GM21717 (cell line): ENCODE measurements at regions not wholly inside any gene's neighbourhood (a gene's known extent, or its start where the extent isn't known, plus 50 kb on each side); places are given as distances from the start of the nearest gene placed in this dataset.
"Not testable (repeated sequence)": the region's sequence is repeated elsewhere in the genome, so short reads cannot be mapped to it uniquely, and the experiment has no call there.

Experiments
- ATAC-seq: cut with Tn5 transposase; IDR thresholded peaks from one replicate; pipeline ENCODE4 v1.9.1; 2021; ENCODE audit warnings: mild to moderate bottlenecking, moderate library complexity; ENCODE audit not compliant: unreplicated experiment

GRCh38 chr6:15930207-15930606 lies 198.7 kb upstream of the MYLIP start:
- ATAC-seq: no peak

DNA sequence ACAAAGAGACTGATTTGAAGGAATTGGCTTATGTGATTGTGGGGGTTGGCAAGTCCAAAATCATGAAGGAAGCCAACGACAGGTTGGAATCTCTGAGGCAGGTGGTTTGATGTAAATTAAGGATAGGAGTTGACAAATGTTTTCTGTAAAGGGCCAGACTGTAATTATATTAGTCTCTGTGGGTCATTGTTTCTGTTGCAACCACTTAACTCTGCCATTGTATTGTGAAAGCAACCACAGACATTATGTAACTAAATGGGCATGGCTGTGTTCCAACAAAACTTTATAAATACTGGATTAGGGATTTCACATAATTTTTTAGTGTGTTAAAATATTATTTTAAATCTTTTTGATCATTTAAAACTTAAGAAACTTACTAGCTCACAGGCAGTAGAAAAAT lies 199.2 kb upstream of the MYLIP start:
- ATAC-seq: no peak

DNA sequence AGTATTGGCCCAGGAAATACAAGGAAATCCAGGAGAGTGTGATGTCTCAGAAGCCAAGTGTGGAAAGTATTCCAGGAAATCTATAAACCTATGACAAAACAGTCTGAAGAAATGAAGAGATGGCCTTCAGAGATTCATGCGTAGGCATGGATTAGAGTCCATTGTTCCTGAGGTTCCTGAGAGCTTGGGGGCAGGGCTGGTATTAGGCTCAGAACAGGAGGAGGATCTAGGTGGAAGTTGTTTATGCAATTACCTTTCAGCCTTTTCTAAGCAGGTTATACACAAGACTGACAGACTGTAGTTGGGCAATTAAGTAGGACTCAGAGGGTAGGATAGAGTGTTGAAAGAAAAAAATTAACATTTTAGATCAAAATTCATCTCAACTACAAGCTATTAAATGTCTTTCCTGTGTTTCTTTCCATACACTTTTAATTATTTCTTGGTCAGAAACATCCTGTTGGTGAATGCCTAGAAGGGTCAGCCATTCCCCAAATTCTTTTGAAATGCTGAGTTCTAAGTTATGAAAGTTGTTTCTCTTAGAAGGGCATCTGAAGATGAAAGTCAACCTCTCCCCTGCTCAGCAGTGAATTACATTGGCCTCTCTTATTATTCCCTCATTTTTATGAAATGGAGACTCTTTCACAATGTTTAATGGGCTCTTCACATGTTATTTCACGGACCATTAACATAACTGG lies 201.2 kb upstream of the MYLIP start:
- no peak for ATAC-seq

DNA sequence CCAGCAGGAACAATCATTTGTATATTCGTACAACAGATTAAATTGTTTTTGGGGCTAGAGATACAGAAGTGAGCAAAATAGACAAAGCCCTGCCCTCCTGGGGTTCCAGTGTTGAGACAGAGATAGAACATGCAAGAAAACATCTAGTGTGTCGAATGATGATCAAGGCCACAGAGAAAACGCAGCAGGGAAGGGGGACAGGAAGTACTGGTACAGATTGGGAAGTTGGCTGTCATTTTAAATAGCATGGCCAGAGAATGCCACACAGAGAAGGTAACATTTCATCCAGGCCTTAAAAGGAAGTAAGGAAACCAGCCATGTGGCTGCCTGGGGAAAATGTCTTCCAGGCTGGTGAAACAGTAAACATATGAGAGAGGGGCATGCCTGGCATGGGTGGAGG lies 202.6 kb upstream of the MYLIP start:
- no peak for ATAC-seq

GRCh38 chr6:15924893-15925292 lies 204.0 kb upstream of the MYLIP start:
- ATAC-seq: no peak

GRCh38 chr6:15922510-15923250 lies 206.2 kb upstream of the MYLIP start:
- ATAC-seq: no peak

GRCh38 chr6:15921243-15921642 lies 207.6 kb upstream of the MYLIP start:
- no peak for ATAC-seq

- ATAC-seq: no peak
These were observed 212.3 kb upstream of the MYLIP start for GRCh38 chr6:15916581-15916980.

DNA sequence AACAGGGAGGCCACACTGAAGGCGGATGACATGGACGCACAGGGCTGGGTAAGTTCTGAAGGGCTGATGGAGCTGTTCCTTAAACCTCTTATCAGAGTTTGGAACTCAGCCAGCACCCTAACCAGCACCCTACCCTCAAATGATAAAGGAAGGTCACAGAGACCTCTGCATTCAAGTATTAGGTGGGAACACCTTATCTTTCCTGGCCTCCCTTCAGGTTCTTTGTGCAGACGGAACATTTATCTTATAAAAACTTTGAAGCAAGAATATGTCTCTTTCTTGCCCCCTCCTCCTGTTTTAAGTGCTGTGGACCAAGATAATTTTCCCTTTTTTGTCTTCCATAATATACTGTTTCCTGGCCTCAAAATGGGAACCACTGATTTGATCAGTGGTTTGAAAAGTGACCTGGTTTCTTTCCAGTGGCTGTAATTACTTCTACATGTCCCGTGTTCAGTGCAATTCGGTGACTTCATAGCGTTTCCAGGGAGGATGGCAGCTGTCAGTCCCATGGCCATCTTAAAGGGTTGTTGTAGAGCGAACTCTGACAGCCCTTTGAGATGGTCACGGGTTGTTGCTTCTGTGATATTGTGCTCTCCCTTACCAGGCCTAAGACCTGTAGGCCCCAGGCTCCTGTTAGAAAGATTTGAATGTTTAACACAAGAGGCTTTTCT lies 213.2 kb upstream of the MYLIP start:
- ATAC-seq: no peak

GRCh38 chr6:15914553-15914952 lies 214.3 kb upstream of the MYLIP start:
- ATAC-seq: no peak

- no peak for ATAC-seq
These were observed 215.3 kb upstream of the MYLIP start for GRCh38 chr6:15913573-15913972.

GRCh38 chr6:15912505-15913400 lies 216.1 kb upstream of the MYLIP start:
- no peak for ATAC-seq

DNA sequence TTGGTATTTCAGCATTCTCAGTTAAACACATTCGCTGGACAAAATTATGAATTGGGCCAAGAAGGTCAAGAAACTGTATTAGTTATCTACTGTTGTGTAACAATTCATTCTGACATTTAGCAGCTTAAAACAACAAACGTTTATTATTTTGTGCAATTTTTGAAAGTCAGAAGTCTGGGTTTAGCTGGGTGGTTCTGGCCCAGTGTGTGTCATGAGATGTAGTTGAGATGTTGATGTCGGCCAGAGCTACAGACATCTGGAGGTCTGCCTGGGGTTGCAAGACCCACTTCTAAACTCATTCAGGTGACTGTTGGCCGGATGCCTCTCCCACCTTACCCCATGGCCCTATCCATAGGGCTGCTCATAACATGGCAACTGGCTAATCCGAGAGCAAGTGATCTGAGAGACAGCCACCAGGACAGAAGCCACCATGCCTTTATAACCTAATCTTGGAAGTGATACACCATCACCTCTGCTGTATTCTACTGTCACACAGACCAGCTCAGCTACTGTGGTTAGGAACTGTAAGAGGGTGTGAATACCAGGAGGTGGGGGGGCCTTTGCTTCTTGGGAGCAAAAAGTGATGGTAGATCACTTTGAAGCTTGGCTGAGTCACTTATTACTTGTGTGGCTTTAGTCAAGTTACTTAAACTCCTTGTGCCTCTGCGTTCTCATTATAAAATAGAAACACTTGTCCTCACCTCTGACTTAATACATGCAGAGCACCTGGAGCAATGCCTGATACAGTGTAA lies 217.0 kb upstream of the MYLIP start:
- ATAC-seq: no peak

GRCh38 chr6:15909290-15910070 lies 219.4 kb upstream of the MYLIP start:
- ATAC-seq: no peak

DNA sequence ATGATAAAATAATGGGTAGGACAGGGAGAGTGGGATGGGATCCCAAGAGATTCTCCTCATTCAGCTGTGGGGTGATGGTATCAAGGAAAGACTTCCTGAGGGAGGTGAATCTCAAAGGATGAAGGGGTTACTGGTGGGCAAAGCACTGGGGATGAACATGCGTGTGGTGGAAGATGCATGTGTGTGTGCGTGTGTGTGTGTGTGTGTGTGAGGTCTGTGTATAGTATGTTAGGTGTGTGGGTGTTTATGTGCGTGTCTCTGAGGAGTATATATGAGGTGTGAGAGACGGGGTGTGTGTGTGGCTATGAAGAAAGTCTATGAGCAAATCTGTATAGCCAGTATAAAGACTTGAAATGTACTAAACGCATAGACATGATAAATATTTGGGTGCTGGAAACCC lies 220.0 kb upstream of the MYLIP start:
- ATAC-seq: no peak

GRCh38 chr6:15907914-15908518 lies 220.9 kb upstream of the MYLIP start:
- ATAC-seq: no peak

GRCh38 chr6:15907220-15907913 lies 221.5 kb upstream of the MYLIP start:
- ATAC-seq: not testable (repeated sequence)

GRCh38 chr6:15906420-15907016 lies 222.4 kb upstream of the MYLIP start:
- ATAC-seq: no peak
